ENCODE measurements at regions not wholly inside any gene's neighbourhood (a gene's known extent, or its start where the extent isn't known, plus 50 kb on each side); places are given as distances from the start of the nearest gene placed in this dataset.

GRCh38 chr3:101143012-101143411 is 149.8 kb upstream of the ABI3BP start:
- TF ChIP-seq, protein P1, sequence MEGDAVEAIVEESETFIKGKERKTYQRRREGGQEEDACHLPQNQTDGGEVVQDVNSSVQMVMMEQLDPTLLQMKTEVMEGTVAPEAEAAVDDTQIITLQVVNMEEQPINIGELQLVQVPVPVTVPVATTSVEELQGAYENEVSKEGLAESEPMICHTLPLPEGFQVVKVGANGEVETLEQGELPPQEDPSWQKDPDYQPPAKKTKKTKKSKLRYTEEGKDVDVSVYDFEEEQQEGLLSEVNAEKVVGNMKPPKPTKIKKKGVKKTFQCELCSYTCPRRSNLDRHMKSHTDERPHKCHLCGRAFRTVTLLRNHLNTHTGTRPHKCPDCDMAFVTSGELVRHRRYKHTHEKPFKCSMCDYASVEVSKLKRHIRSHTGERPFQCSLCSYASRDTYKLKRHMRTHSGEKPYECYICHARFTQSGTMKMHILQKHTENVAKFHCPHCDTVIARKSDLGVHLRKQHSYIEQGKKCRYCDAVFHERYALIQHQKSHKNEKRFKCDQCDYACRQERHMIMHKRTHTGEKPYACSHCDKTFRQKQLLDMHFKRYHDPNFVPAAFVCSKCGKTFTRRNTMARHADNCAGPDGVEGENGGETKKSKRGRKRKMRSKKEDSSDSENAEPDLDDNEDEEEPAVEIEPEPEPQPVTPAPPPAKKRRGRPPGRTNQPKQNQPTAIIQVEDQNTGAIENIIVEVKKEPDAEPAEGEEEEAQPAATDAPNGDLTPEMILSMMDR (IDR thresholded peaks at IDR 0.05), result no peak
- no peak for TF ChIP-seq POLR2A (IDR thresholded peaks at IDR 0.05)
- no peak for TF ChIP-seq POLR2AphosphoS5 (IDR thresholded peaks at IDR 0.05; ENCODE audit: insufficient read depth in 1 of 2, low read depth in 1 of 2)

Data from vagina (tissue), 2 donors.